Sigmoid colon (tissue), 6 donors: ENCODE measurements at regions not wholly inside any gene's neighbourhood (a gene's known extent, or its start where the extent isn't known, plus 50 kb on each side); places are given as distances from the start of the nearest gene placed in this dataset.
A peak's percentile ranks its signal among the peaks of the same experiment; 100 is the strongest.

ENCODE experiments used
- DNase-seq: peaks from one replicate; pipeline ENCODE4 v3.0.0-alpha.2; 2019
- H3K27ac ChIP-seq, 4 donors: fragments of 200-600 bp; sonication (generic); one replicate each; pipeline ENCODE4 v1.5.1; 2016 to 2019; ENCODE audit warnings: mild to moderate bottlenecking in 1 of 4
- H3K27me3 ChIP-seq, 3 donors: fragments of 200-600 bp; sonication (generic); one replicate each; pipeline ENCODE4 v1.5.1; 2019; ENCODE audit warnings: mild to moderate bottlenecking in 1 of 3
- H3K36me3 ChIP-seq, 4 donors: fragments of 200-600 bp; sonication (generic); one replicate each; pipeline ENCODE4 v1.5.1; 2016 to 2019
- H3K4me1 ChIP-seq, 4 donors: fragments of 200-600 bp; sonication (generic); one replicate each; pipeline ENCODE4 v1.5.1; 2017 to 2019
- H3K4me3 ChIP-seq, 4 donors: fragments of 200-600 bp; sonication (generic); one replicate each; pipeline ENCODE4 v1.5.1; 2017 to 2019; ENCODE audit warnings: mild to moderate bottlenecking in 2 of 4, moderate library complexity in 1 of 4
- H3K9me3 ChIP-seq, 4 donors: fragments of 200-600 bp in 3 of 4; sonication (generic) in 3 of 4; one replicate each; pipeline versions ENCODE4 v1.5.1 to v1.6.1; 2013 to 2019
- EP300 ChIP-seq, 4 donors: sonication (generic); formaldehyde crosslinking; IDR thresholded peaks; one replicate each; pipeline ENCODE4 v1.6.1; 2017; ENCODE audit warnings: antibody characterized with exemption in 4 of 4
- POLR2A ChIP-seq, 2 donors: fragments of 450-650 bp; IDR thresholded peaks; one replicate each; pipeline ENCODE4 v1.6.1; 2016; ENCODE audit warnings: antibody characterized with exemption in 2 of 2, mild to moderate bottlenecking in 2 of 2, moderate library complexity in 2 of 2
- POLR2AphosphoS5 ChIP-seq, 4 donors: sonication (generic); formaldehyde crosslinking; IDR thresholded peaks; one replicate each; pipeline ENCODE4 v1.6.1; 2017; ENCODE audit warnings: antibody characterized with exemption in 4 of 4
- WGBS, 2 donors: extraction: QIAGEN DNeasy Blood & Tissue Kit; methylation state at CpG; one replicate each; pipeline ENCODE4 v1.1.7; 2013; 5-methylcytosine and 5-hydroxymethylcytosine counted together
- intact Hi-C: fragments of 100-400 bp; cut with DNase I; formaldehyde crosslinking; loops from one replicate; pipeline ENCODE4 v1.15.1; 2023
- TF ChIP-seq, protein P1 (sequence below), 4 experiments: fragments of 450-650 bp in 3 of 4; fragments of 200-600 bp in 1 of 4; IDR thresholded peaks; one replicate each; pipeline ENCODE4 v1.5.1; 2016 to 2019; ENCODE audit warnings: antibody characterized with exemption in 4 of 4, mild to moderate bottlenecking in 3 of 4, moderate library complexity in 2 of 4
- donor health status: healthy with polysubstance abuse.
- donor health status: healthy.

DNA sequence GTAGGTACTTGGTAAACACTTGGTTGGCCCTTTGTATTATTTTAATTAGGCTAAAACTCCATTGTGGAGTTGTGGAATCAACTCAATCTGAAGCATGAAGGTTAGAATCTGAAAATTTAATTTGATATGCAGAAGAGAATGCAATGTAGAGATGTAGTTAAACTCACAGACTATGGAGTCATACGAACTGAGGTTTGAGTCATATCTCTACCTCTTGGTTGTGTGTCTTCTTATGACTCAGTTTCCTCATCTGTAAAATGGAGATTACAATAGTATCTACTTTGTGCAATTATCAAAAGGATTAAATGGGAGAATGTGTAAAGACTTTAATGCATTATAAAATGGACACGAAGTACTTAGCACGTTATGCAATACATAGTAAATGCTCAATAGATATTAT is 146.0 kb upstream of the IFNG-AS1 start:
- no peak for DNase-seq
- TF ChIP-seq, protein P1, sequence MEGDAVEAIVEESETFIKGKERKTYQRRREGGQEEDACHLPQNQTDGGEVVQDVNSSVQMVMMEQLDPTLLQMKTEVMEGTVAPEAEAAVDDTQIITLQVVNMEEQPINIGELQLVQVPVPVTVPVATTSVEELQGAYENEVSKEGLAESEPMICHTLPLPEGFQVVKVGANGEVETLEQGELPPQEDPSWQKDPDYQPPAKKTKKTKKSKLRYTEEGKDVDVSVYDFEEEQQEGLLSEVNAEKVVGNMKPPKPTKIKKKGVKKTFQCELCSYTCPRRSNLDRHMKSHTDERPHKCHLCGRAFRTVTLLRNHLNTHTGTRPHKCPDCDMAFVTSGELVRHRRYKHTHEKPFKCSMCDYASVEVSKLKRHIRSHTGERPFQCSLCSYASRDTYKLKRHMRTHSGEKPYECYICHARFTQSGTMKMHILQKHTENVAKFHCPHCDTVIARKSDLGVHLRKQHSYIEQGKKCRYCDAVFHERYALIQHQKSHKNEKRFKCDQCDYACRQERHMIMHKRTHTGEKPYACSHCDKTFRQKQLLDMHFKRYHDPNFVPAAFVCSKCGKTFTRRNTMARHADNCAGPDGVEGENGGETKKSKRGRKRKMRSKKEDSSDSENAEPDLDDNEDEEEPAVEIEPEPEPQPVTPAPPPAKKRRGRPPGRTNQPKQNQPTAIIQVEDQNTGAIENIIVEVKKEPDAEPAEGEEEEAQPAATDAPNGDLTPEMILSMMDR (IDR thresholded peaks at IDR 0.05), result no peak
- TF ChIP-seq POLR2AphosphoS5 (IDR thresholded peaks at IDR 0.05), result no peak
- TF ChIP-seq POLR2A (IDR thresholded peaks at IDR 0.05), result no peak
- no peak for TF ChIP-seq EP300 (IDR thresholded peaks at IDR 0.05)
- Histone ChIP-seq H3K4me3 (no peak overlapping the region), H3K4me1 (no peaks in the 10 kb centered on the region), H3K27ac (no peak overlapping the region), H3K36me3 (no peaks in the 10 kb centered on the region), H3K9me3 (no peaks in the 10 kb centered on the region), H3K27me3 (no peaks in the 10 kb centered on the region)
- 92% methylated on average over 3 of the region's 3 CpGs for WGBS, 2 donors
- intact Hi-C loops, result no loop called here

DNA sequence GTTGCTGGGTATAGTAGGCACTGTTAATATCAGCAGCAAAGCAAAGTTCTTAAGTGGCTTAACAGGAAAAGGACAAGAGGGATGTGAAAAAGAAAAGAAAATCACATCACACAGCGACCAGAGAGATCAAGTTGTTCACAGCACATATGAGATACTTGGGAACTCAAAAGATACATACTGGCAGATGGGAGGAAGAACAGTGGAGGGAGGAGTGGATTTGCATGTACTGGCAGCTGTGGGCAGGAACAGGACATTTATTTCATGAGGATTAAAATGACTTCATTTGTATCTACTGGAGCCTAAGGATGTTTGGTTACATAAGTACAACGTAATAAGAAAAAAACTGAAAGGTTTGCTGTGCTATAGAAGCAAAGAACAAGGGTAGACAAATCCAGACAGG is 136.5 kb upstream of the IFNG-AS1 start:
- WGBS, 2 donors, result 76 to 80% methylated on average over 2 of the region's 2 CpGs
- no peaks in the 10 kb centered on the region for H3K36me3 ChIP-seq
- DNase-seq, result no peak
- H3K4me3 ChIP-seq, result no peak overlapping the region
- H3K27me3 ChIP-seq, result no peaks in the 10 kb centered on the region
- intact Hi-C loops, result no loop called here
- H3K27ac ChIP-seq, result peak overlapping the region; percentile 22 to 70 (median 60)
- H3K9me3 ChIP-seq, result no peaks in the 10 kb centered on the region
- TF ChIP-seq POLR2A (IDR thresholded peaks at IDR 0.05), result no peak
- TF ChIP-seq, protein P1 (IDR thresholded peaks at IDR 0.05), result no peak
- TF ChIP-seq POLR2AphosphoS5 (IDR thresholded peaks at IDR 0.05), result no peak
- TF ChIP-seq EP300 (IDR thresholded peaks at IDR 0.05), result no peak
- peaks cover 0 to 23% (median 13%) of the 10 kb centered on the region in 4 donors for H3K4me1 ChIP-seq

DNA sequence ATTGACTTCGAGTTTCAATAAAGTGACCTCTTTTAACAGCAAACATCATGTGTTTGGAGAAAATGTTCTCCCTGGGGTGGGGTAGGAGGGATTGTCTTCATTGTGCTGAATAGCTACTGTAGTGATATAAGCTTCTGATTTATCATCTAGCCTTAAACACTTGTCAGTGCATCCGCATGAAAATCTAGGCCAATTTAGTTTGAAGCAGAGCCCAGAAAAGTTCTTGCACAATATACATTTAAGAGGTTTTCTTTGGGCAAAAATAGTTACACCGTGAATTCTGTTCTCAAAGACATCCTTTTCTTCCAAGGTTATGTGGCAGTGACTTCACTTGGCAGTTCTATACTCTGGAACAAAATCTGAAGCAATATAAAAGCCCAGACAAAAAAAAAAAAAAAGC is 136.0 kb upstream of the IFNG-AS1 start:
- WGBS, 2 donors, result 64 to 67% methylated on average over 3 of the region's 3 CpGs
- no peaks in the 10 kb centered on the region for H3K27me3 ChIP-seq
- H3K36me3 ChIP-seq, result no peaks in the 10 kb centered on the region
- H3K4me3 ChIP-seq, result no peak overlapping the region
- H3K27ac ChIP-seq, result peak overlapping the region; percentile 22 to 70 (median 60)
- H3K9me3 ChIP-seq, result no peaks in the 10 kb centered on the region
- intact Hi-C loops, result no loop called here
- no peak for DNase-seq
- TF ChIP-seq POLR2A (IDR thresholded peaks at IDR 0.05), result no peak
- TF ChIP-seq, protein P1 (IDR thresholded peaks at IDR 0.05), result no peak
- TF ChIP-seq EP300 (IDR thresholded peaks at IDR 0.05), result no peak
- peak; percentile 22 to 42 (median 33) for TF ChIP-seq POLR2AphosphoS5 (IDR thresholded peaks at IDR 0.05)
- peaks cover 0 to 23% (median 13%) of the 10 kb centered on the region in 4 donors for H3K4me1 ChIP-seq

DNA sequence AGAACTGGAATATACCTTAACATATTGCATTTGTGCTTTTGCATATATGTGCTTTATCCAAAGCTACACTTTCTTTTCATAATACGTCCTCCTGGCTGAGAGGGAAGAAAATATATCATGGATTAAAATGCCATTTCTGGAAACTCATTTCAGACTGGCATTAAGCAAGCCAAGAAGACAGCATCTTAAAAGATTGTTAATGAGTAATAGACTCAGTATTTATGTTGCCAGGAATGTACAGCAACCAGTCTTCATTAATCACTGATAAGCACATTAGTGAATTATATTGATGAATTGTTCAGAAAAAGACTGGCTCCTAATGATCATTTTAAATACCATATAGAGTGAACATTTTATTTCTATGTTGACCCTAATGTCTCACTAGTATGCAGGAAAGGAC is 134.9 kb upstream of the IFNG-AS1 start:
- Histone ChIP-seq H3K4me1 (peaks cover 0 to 23% (median 13%) of the 10 kb centered on the region in 4 donors), H3K27ac (no peak overlapping the region), H3K36me3 (no peaks in the 10 kb centered on the region), H3K27me3 (no peaks in the 10 kb centered on the region), H3K9me3 (no peaks in the 10 kb centered on the region), H3K4me3 (no peak overlapping the region)
- no peak for DNase-seq
- intact Hi-C loops, result no loop called here
- TF ChIP-seq, protein P1 (IDR thresholded peaks at IDR 0.05), result no peak
- no peak for TF ChIP-seq POLR2AphosphoS5 (IDR thresholded peaks at IDR 0.05)
- TF ChIP-seq EP300 (IDR thresholded peaks at IDR 0.05), result no peak
- no peak for TF ChIP-seq POLR2A (IDR thresholded peaks at IDR 0.05)
- WGBS, 2 donors, result 85 to 89% methylated on average over 1 of the region's 1 CpG

DNA sequence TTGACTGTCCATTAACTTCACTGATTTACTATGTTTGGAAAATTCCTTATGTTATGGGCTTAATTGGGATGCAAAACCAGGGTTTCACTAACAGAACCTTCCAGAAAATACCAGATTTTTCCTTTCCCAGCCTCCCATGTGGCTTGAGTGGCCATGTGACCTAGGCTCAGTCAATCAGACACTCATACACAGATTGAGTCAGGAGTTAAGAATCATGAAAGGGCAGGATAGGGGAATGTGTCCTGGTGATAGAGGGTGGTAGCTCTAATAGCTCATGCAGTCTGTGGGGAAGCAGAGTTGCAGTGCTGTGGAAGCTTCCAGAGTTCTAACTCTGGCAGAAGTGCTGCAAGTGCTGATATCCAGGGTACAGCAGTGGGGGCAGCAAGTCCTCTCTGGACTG is 134.1 kb upstream of the IFNG-AS1 start:
- DNase-seq, result no peak
- intact Hi-C loops, result no loop called here
- Histone ChIP-seq H3K27ac (no peak overlapping the region), H3K9me3 (no peaks in the 10 kb centered on the region), H3K4me3 (no peak overlapping the region), H3K36me3 (no peaks in the 10 kb centered on the region), H3K4me1 (peaks cover 0 to 23% (median 13%) of the 10 kb centered on the region in 4 donors), H3K27me3 (no peaks in the 10 kb centered on the region)
- TF ChIP-seq EP300 (IDR thresholded peaks at IDR 0.05) (no peak), POLR2AphosphoS5 (IDR thresholded peaks at IDR 0.05) (no peak), POLR2A (IDR thresholded peaks at IDR 0.05) (no peak)
- TF ChIP-seq, protein P1 (IDR thresholded peaks at IDR 0.05), result no peak
